NCI-H526 (cell line): ENCODE measurements at regions not wholly inside any gene's neighbourhood (a gene's known extent, or its start where the extent isn't known, plus 50 kb on each side); places are given as distances from the start of the nearest gene placed in this dataset.

ENCODE experiments used
- DNase-seq, 2 experiments: peaks; one replicate each; lab custom pipeline; 2025; lab: John Stamatoyannopoulos, UW

GRCh38 chr6:54717849-54718455 lies 128.6 kb upstream of the FAM83B start:
- peak; percentile 93 to 95 for DNase-seq

- peak; percentile 93 to 99 for DNase-seq
Observed at GRCh38 chr6:54718541-54719023, 128.0 kb upstream of the FAM83B start.

- peak in 1 of 2 experiments; percentile 45 for DNase-seq
Observed at GRCh38 chr6:54719131-54719530, 127.4 kb upstream of the FAM83B start.

- DNase-seq = peak in 1 of 2 experiments; percentile 27
Observed at GRCh38 chr6:54719633-54720032, 126.9 kb upstream of the FAM83B start.

- no peak for DNase-seq
Observed at GRCh38 chr6:54722328-54722727, 124.2 kb upstream of the FAM83B start.

GRCh38 chr6:54729716-54730115 lies 116.9 kb upstream of the FAM83B start:
- DNase-seq = no peak

- DNase-seq = no peak
Observed at GRCh38 chr6:54730767-54731630, 115.6 kb upstream of the FAM83B start.

GRCh38 chr6:54737247-54737646 lies 109.3 kb upstream of the FAM83B start:
- no peak for DNase-seq

- no peak for DNase-seq
Observed at GRCh38 chr6:54747955-54748354, 98.6 kb upstream of the FAM83B start.

- DNase-seq = no peak
Observed at GRCh38 chr6:54754406-54754805, 92.2 kb upstream of the FAM83B start.

GRCh38 chr6:54758340-54758739 lies 88.2 kb upstream of the FAM83B start:
- no peak for DNase-seq

- DNase-seq = no peak
Observed at GRCh38 chr6:54768494-54768893, 78.1 kb upstream of the FAM83B start.

GRCh38 chr6:54770328-54770727 lies 76.2 kb upstream of the FAM83B start:
- DNase-seq = no peak

GRCh38 chr6:54771968-54772367 lies 74.6 kb upstream of the FAM83B start:
- DNase-seq = no peak

- no peak for DNase-seq
Observed at GRCh38 chr6:54772610-54773009, 74.0 kb upstream of the FAM83B start.

- DNase-seq = no peak
Observed at GRCh38 chr6:54775576-54775975, 71.0 kb upstream of the FAM83B start.

GRCh38 chr6:54776891-54777290 lies 69.7 kb upstream of the FAM83B start:
- no peak for DNase-seq

- DNase-seq = no peak
Observed at GRCh38 chr6:54778731-54779130, 67.8 kb upstream of the FAM83B start.

GRCh38 chr6:54784011-54784410 lies 62.6 kb upstream of the FAM83B start:
- DNase-seq = no peak

- peak in 1 of 2 experiments; percentile 22 for DNase-seq
Observed at GRCh38 chr6:54786154-54786553, 60.4 kb upstream of the FAM83B start.

GRCh38 chr6:54787825-54788224 lies 58.7 kb upstream of the FAM83B start:
- no peak for DNase-seq
